Endodermal cell (in vitro differentiated cells): ENCODE measurements at regions not wholly inside any gene's neighbourhood (a gene's known extent, or its start where the extent isn't known, plus 50 kb on each side); places are given as distances from the start of the nearest gene placed in this dataset.

Experiments used
- DNase-seq: peaks from one replicate; pipeline ENCODE4 v3.0.0-alpha.2; 2017
- H3K27ac ChIP-seq: 2 replicates; pipeline ENCODE4 v1.5.1; 2013; ENCODE audit warnings: mild to moderate bottlenecking, low read depth, low read length, moderate library complexity
- H3K27me3 ChIP-seq: 2 replicates; pipeline ENCODE4 v1.6.1; 2013; ENCODE audit warnings: mild to moderate bottlenecking, low read length, moderate library complexity; ENCODE audit not compliant: insufficient read depth, control insufficient read depth, poor library complexity, severe bottlenecking
- H3K36me3 ChIP-seq: 2 replicates; pipeline ENCODE4 v1.7.0; 2013; ENCODE audit warnings: mild to moderate bottlenecking, low read length, moderate library complexity; ENCODE audit not compliant: control insufficient read depth, insufficient read depth
- H3K4me1 ChIP-seq: one replicate; pipeline ENCODE4 v1.7.0; 2013; ENCODE audit warnings: low read length; ENCODE audit not compliant: control insufficient read depth, insufficient read depth
- H3K4me3 ChIP-seq: 2 replicates; pipeline ENCODE4 v1.5.1; 2013; ENCODE audit warnings: mild to moderate bottlenecking, low read length, moderate library complexity
- H3K9ac ChIP-seq: 2 replicates; pipeline ENCODE4 v1.6.1; 2013; ENCODE audit warnings: mild to moderate bottlenecking, low read length, moderate library complexity; ENCODE audit not compliant: poor library complexity, severe bottlenecking; ENCODE audit errors: extremely low read depth
- H3K9me3 ChIP-seq: 2 replicates; pipeline ENCODE4 v1.6.1; 2013; ENCODE audit warnings: mild to moderate bottlenecking, low read length, moderate library complexity; ENCODE audit not compliant: control insufficient read depth
- H3K27ac Mint-ChIP-seq: 2 replicates; pipeline ENCODE4 v1.8.0; 2020; ENCODE audit warnings: mixed read lengths
- H3K27me3 Mint-ChIP-seq: 2 replicates; pipeline ENCODE4 v1.8.0; 2021; ENCODE audit warnings: mild to moderate bottlenecking, mixed read lengths; ENCODE audit not compliant: insufficient read depth
- H3K36me3 Mint-ChIP-seq: 2 replicates; pipeline ENCODE4 v1.8.0; 2020; ENCODE audit warnings: low read depth, mixed read lengths
- H3K4me1 Mint-ChIP-seq: 2 replicates; pipeline ENCODE4 v1.8.0; 2020; ENCODE audit warnings: mixed read lengths
- H3K4me3 Mint-ChIP-seq: 2 replicates; pipeline ENCODE4 v1.8.0; 2020; ENCODE audit warnings: mild to moderate bottlenecking, moderate library complexity, mixed read lengths
- H3K9me3 Mint-ChIP-seq: 2 replicates; pipeline ENCODE4 v1.8.0; 2020; ENCODE audit warnings: mild to moderate bottlenecking, mixed read lengths
- CTCF ChIP-seq: fragments of 200-600 bp; sonication (generic); conservative IDR thresholded peaks from 2 replicates; pipeline ENCODE4 v1.5.0; 2021; ENCODE audit warnings: antibody characterized with exemption, mild to moderate bottlenecking
- WGBS, 2 experiments: methylation state at CpG; one replicate each; pipeline versions ENCODE4 v1.1.5 to v1.1.7; 2013; ENCODE audit warnings: missing lambda C conversion rate in 2 of 2, mixed read lengths in 1 of 2; ENCODE audit not compliant: insufficient coverage in 1 of 2, insufficient read length in 1 of 2; 5-methylcytosine and 5-hydroxymethylcytosine counted together

- Mint-ChIP-seq H3K9me3 (no peaks in the 10 kb centered on the region), H3K4me3 (no peak overlapping the region), H3K27ac (no peak overlapping the region), H3K4me1 (no peaks in the 10 kb centered on the region), H3K27me3 (peaks cover 11% of the 10 kb centered on the region), H3K36me3 (no peaks in the 10 kb centered on the region)
- Histone ChIP-seq H3K9ac (no peak overlapping the region), H3K9me3 (no peaks in the 10 kb centered on the region), H3K27ac (no peak overlapping the region), H3K4me3 (no peak overlapping the region), H3K27me3 (no peaks in the 10 kb centered on the region), H3K4me1 (no peaks in the 10 kb centered on the region), H3K36me3 (no peaks in the 10 kb centered on the region)
- DNase-seq, result no peak
- 90 to 92% methylated on average over 9 to 10 of the region's 10 CpGs for WGBS, 2 experiments
- no peak for TF ChIP-seq CTCF
Observed at GRCh38 chr1:232877365-232878028, 72.3 kb downstream of the MAP10 start.

GRCh38 chr1:232878086-232878485 lies 72.3 kb upstream of the NTPCR start:
- H3K36me3 ChIP-seq, result no peaks in the 10 kb centered on the region
- Mint-ChIP-seq H3K4me1 (no peaks in the 10 kb centered on the region), H3K9me3 (no peaks in the 10 kb centered on the region), H3K27ac (no peak overlapping the region), H3K4me3 (no peak overlapping the region), H3K36me3 (no peaks in the 10 kb centered on the region), H3K27me3 (peaks cover 11% of the 10 kb centered on the region)
- no peaks in the 10 kb centered on the region for H3K27me3 ChIP-seq
- H3K9ac ChIP-seq, result no peak overlapping the region
- no peak overlapping the region for H3K4me3 ChIP-seq
- no peak for DNase-seq
- no peaks in the 10 kb centered on the region for H3K4me1 ChIP-seq
- H3K27ac ChIP-seq, result no peak overlapping the region
- no peaks in the 10 kb centered on the region for H3K9me3 ChIP-seq
- TF ChIP-seq CTCF, result no peak
- 88 to 100% methylated on average over 1 to 2 of the region's 2 CpGs for WGBS, 2 experiments

DNA sequence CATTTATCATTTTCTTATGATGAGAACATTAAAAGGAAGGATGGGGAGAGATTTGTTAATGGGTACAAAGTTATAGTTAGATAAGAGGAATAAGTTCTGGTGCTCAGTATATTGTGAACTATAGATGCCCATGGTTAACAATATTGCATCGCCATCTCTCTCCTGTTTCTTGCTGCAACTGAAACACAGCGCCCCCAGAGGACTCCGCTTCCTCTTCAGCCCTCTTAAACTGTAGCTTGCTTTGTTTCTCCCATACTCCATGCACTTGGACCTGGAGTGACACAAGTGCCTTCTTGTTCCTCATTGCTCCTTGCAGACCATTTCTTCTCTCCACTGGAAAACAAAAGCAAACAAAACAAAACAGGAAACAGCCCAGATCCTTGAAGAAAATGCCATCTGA lies 70.1 kb upstream of the NTPCR start:
- H3K4me3 Mint-ChIP-seq, result no peak overlapping the region
- no peaks in the 10 kb centered on the region for H3K4me1 Mint-ChIP-seq
- peak; percentile 85 for DNase-seq
- no peaks in the 10 kb centered on the region for H3K9me3 ChIP-seq
- TF ChIP-seq CTCF, result peak; percentile 88
- no peaks in the 10 kb centered on the region for H3K36me3 Mint-ChIP-seq
- no peaks in the 10 kb centered on the region for H3K27me3 ChIP-seq
- no peak overlapping the region for H3K4me3 ChIP-seq
- no peaks in the 10 kb centered on the region for H3K4me1 ChIP-seq
- no peak overlapping the region for H3K27ac Mint-ChIP-seq
- no peak overlapping the region for H3K9ac ChIP-seq
- WGBS, 2 experiments, result 43 to 51% methylated on average over 2 to 3 of the region's 3 CpGs
- no peaks in the 10 kb centered on the region for H3K36me3 ChIP-seq
- H3K9me3 Mint-ChIP-seq, result no peaks in the 10 kb centered on the region
- no peak overlapping the region for H3K27ac ChIP-seq
- peaks cover 9% of the 10 kb centered on the region for H3K27me3 Mint-ChIP-seq
